HEK293 (cell line): ENCODE measurements at regions not wholly inside any gene's neighbourhood (a gene's known extent, or its start where the extent isn't known, plus 50 kb on each side); places are given as distances from the start of the nearest gene placed in this dataset.

ENCODE experiments used
- CTCF ChIA-PET: fragments of 350-600 bp; formaldehyde crosslinking; extraction: SDS; loops from one replicate; lab custom pipeline; 2021; ENCODE audit warnings: antibody characterized with exemption; lab: Yijun Ruan, JAX
- POLR2A ChIA-PET: fragments of 300-600 bp; formaldehyde crosslinking; extraction: SDS; loops from one replicate; lab custom pipeline; 2020; ENCODE audit warnings: antibody characterized with exemption, inconsistent platforms; lab: Yijun Ruan, JAX
- H3K27ac ChIP-seq: fragments of 200-500 bp; sonication (Bioruptor generic); 2 replicates; pipeline ENCODE4 v1.5.1; 2014; ENCODE audit warnings: low read depth, low read length, control low read depth, inconsistent platforms; ENCODE audit errors: extremely low read depth
- H3K36me3 ChIP-seq, 2 experiments: fragments of 200-500 bp in 1 of 2; sonication (Bioruptor generic) in 1 of 2; 1 replicate in 1 of 2; 2 replicates in 1 of 2; pipeline ENCODE4 v1.5.1; 2014 to 2017; ENCODE audit warnings: inconsistent platforms in 2 of 2, low read length in 2 of 2; ENCODE audit not compliant: control insufficient read depth in 2 of 2, insufficient read depth in 1 of 2
- H3K4me1 ChIP-seq: fragments of 200-500 bp; sonication (Bioruptor generic); 2 replicates; pipeline ENCODE4 v1.5.1; 2014; ENCODE audit warnings: mild to moderate bottlenecking, low read length, inconsistent platforms; ENCODE audit not compliant: control insufficient read depth, insufficient read depth
- H3K4me3 ChIP-seq: 2 replicates; pipeline ENCODE4 v1.5.1; 2011; ENCODE audit warnings: low read depth, mild to moderate bottlenecking, control low read depth, low read length, moderate library complexity
- H3K9me3 ChIP-seq: fragments of 200-500 bp; sonication (Bioruptor generic); 2 replicates; pipeline ENCODE4 v1.5.1; 2014; ENCODE audit warnings: low read depth, low read length, inconsistent platforms; ENCODE audit not compliant: control insufficient read depth, insufficient read depth
- GLIS2 ChIP-seq: fragments of 450-650 bp; formaldehyde crosslinking; IDR thresholded peaks from 2 replicates; pipeline ENCODE4 v1.5.1; 2016; ENCODE audit warnings: missing biosample characterization, missing genetic modification characterization
- KLF16 ChIP-seq: fragments of 450-650 bp; formaldehyde crosslinking; IDR thresholded peaks from 2 replicates; pipeline ENCODE4 v1.5.1; 2017; ENCODE audit warnings: missing biosample characterization, missing genetic modification characterization
- KLF9 ChIP-seq: fragments of 450-650 bp; formaldehyde crosslinking; IDR thresholded peaks from 2 replicates; pipeline ENCODE4 v1.5.1; 2016; ENCODE audit warnings: missing biosample characterization, missing genetic modification characterization, low read depth
- RBAK ChIP-seq: fragments of 450-650 bp; formaldehyde crosslinking; IDR thresholded peaks from 2 replicates; pipeline ENCODE4 v1.5.1; 2016; ENCODE audit warnings: missing biosample characterization, missing genetic modification characterization
- SP3 ChIP-seq: fragments of 450-650 bp; formaldehyde crosslinking; IDR thresholded peaks from 2 replicates; pipeline ENCODE4 v1.5.1; 2016; ENCODE audit warnings: missing biosample characterization, missing genetic modification characterization
- ZFP69B ChIP-seq: fragments of 450-650 bp; formaldehyde crosslinking; IDR thresholded peaks from 2 replicates; pipeline ENCODE4 v1.5.1; 2016; ENCODE audit warnings: missing biosample characterization, missing genetic modification characterization
- ZNF184 ChIP-seq: fragments of 450-650 bp; IDR thresholded peaks from 2 replicates; pipeline ENCODE4 v1.5.1; 2018; ENCODE audit warnings: missing biosample characterization, mild to moderate bottlenecking, missing genetic modification characterization
- ZNF292 ChIP-seq: fragments of 450-650 bp; formaldehyde crosslinking; IDR thresholded peaks from 2 replicates; pipeline ENCODE4 v1.5.1; 2016; ENCODE audit warnings: low read depth, missing biosample characterization, missing genetic modification characterization, borderline replicate concordance
- ZNF521 ChIP-seq: fragments of 450-650 bp; formaldehyde crosslinking; IDR thresholded peaks from 2 replicates; pipeline ENCODE4 v1.5.1; 2017; ENCODE audit warnings: missing biosample characterization, mild to moderate bottlenecking, missing genetic modification characterization
- ZNF610 ChIP-seq: fragments of 450-650 bp; formaldehyde crosslinking; IDR thresholded peaks from 2 replicates; pipeline ENCODE4 v1.5.1; 2016; ENCODE audit warnings: missing biosample characterization, missing genetic modification characterization, borderline replicate concordance
- ZNF76 ChIP-seq: fragments of 450-650 bp; formaldehyde crosslinking; IDR thresholded peaks from 2 replicates; pipeline ENCODE4; 2016; ENCODE audit warnings: low read depth, missing biosample characterization, missing genetic modification characterization, borderline replicate concordance
- TF ChIP-seq, protein P1 (sequence below): fragments of 450-650 bp; formaldehyde crosslinking; IDR thresholded peaks from 2 replicates; pipeline ENCODE4 v1.5.1; 2016; ENCODE audit warnings: missing biosample characterization, missing genetic modification characterization
- TF ChIP-seq, protein P2 (sequence below): fragments of 450-650 bp; formaldehyde crosslinking; conservative IDR thresholded peaks from 2 replicates; pipeline ENCODE4 v1.5.1; 2016; ENCODE audit warnings: low read depth, missing biosample characterization, missing genetic modification characterization
- TF ChIP-seq, protein P3 (sequence below): sonication (generic); formaldehyde crosslinking; IDR thresholded peaks from 2 replicates; pipeline ENCODE4 v1.8.1; 2022; ENCODE audit warnings: mild to moderate bottlenecking, moderate library complexity, missing genetic modification reagents

DNA sequence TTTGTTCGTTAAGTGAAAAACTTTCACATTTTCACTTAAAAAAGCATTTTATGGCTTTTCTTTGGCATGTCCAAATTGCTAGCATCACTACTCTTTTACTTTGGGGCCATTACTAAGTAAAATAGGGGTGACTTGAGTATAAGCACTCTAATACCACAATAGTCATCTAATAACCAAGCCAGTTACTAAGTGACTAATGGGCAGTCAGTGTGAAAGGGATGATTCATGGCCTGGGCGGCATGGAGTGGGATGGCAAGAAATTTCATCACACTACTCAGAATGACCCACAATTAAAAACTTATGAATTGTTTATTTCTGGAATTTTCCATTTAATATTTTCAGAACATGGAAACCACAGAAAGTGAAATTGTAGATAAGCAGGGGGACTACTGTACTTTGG is 60.9 kb downstream of the BMP15 start:
- Histone ChIP-seq H3K4me1 (no peaks in the 10 kb centered on the region), H3K36me3 (no peaks in the 10 kb centered on the region), H3K9me3 (no peaks in the 10 kb centered on the region), H3K4me3 (no peak overlapping the region), H3K27ac (no peak overlapping the region)
- ChIA-PET POLR2A (no interaction called here), CTCF (interaction anchor here (1.0 kb wide), 1 partner anchor 14 kb away, joined by 3 read pairs; no protein-coding TSS in a partner anchor)
- no peak for TF ChIP-seq ZNF292
- no peak for TF ChIP-seq KLF9 (tag by site-specific recombination)
- no peak for TF ChIP-seq KLF16
- TF ChIP-seq SP3 (tag by site-specific recombination): no peak
- TF ChIP-seq ZFP69B (tag by site-specific recombination): no peak
- TF ChIP-seq ZNF521 (tag by site-specific recombination): no peak
- TF ChIP-seq RBAK (tag by site-specific recombination): no peak
- TF ChIP-seq, protein P1, sequence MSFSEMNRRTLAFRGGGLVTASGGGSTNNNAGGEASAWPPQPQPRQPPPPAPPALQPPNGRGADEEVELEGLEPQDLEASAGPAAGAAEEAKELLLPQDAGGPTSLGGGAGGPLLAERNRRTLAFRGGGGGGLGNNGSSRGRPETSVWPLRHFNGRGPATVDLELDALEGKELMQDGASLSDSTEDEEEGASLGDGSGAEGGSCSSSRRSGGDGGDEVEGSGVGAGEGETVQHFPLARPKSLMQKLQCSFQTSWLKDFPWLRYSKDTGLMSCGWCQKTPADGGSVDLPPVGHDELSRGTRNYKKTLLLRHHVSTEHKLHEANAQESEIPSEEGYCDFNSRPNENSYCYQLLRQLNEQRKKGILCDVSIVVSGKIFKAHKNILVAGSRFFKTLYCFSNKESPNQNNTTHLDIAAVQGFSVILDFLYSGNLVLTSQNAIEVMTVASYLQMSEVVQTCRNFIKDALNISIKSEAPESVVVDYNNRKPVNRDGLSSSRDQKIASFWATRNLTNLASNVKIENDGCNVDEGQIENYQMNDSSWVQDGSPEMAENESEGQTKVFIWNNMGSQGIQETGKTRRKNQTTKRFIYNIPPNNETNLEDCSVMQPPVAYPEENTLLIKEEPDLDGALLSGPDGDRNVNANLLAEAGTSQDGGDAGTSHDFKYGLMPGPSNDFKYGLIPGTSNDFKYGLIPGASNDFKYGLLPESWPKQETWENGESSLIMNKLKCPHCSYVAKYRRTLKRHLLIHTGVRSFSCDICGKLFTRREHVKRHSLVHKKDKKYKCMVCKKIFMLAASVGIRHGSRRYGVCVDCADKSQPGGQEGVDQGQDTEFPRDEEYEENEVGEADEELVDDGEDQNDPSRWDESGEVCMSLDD: no peak
- TF ChIP-seq, protein P2, sequence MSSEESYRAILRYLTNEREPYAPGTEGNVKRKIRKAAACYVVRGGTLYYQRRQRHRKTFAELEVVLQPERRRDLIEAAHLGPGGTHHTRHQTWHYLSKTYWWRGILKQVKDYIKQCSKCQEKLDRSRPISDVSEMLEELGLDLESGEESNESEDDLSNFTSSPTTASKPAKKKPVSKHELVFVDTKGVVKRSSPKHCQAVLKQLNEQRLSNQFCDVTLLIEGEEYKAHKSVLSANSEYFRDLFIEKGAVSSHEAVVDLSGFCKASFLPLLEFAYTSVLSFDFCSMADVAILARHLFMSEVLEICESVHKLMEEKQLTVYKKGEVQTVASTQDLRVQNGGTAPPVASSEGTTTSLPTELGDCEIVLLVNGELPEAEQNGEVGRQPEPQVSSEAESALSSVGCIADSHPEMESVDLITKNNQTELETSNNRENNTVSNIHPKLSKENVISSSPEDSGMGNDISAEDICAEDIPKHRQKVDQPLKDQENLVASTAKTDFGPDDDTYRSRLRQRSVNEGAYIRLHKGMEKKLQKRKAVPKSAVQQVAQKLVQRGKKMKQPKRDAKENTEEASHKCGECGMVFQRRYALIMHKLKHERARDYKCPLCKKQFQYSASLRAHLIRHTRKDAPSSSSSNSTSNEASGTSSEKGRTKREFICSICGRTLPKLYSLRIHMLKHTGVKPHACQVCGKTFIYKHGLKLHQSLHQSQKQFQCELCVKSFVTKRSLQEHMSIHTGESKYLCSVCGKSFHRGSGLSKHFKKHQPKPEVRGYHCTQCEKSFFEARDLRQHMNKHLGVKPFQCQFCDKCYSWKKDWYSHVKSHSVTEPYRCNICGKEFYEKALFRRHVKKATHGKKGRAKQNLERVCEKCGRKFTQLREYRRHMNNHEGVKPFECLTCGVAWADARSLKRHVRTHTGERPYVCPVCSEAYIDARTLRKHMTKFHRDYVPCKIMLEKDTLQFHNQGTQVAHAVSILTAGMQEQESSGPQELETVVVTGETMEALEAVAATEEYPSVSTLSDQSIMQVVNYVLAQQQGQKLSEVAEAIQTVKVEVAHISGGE (tag by site-specific recombination): no peak
- TF ChIP-seq ZNF610 (tag by site-specific recombination): no peak

DNA sequence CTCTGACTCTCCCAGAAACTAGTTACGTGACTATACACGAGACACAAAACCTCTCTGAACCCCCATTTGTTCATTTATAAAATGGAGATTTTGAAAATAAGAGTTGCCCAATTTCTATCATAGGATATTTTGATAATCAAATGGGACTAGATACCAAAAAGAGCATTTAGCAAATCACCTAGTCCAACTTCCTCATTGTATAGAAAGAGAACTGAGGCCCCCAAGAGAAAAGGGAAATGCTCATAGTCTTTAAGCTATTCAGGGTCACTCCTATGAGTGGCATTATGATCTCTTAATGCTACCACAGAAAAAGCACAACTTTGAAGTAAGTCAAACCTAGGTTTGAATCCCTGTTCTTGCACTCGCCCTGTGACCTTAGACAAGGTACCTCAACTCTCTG is 62.7 kb downstream of the BMP15 start:
- ChIA-PET POLR2A (no interaction called here), CTCF (no interaction called here)

DNA sequence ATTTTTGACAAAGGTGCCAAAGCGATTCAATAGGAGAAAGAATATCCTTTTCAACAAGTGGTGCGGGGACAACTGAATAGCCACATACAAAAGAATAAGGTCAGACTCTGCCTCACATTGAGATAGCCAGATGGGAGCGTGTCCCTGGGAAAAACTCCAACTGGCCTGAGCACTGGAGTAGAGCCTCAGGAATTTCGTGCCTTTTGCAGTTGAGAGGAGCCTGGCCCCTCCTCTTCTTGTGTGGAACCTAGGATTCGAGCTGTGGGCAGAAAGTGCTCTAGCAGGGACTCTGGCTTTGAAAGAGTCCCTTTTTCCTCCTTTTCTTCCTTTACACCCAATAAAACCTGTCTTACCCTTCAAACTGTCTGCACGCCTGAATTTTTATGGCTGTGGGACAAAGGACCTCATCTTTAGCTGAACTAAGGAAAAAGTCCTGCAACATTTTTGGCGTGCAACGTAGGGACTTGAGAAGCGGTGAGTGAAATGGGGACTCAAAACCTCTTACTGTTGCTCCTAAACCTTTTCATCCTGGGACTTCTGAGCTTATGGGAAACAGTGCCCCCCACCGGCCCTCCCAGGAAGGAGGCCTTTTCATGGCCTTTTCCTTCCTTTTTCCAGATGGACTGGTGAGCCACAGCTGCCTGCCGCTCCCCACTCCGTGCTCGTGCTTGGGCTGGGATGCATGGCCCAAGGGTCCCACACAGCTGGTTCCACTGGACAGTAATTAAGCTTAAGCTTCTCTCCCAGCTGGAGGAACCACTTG is 68.6 kb downstream of the BMP15 start:
- TF ChIP-seq GLIS2 (tag by site-specific recombination) (no peak), ZNF184 (tag by site-specific recombination) (no peak), ZNF76 (tag by site-specific recombination) (no peak)
- TF ChIP-seq, protein P3, sequence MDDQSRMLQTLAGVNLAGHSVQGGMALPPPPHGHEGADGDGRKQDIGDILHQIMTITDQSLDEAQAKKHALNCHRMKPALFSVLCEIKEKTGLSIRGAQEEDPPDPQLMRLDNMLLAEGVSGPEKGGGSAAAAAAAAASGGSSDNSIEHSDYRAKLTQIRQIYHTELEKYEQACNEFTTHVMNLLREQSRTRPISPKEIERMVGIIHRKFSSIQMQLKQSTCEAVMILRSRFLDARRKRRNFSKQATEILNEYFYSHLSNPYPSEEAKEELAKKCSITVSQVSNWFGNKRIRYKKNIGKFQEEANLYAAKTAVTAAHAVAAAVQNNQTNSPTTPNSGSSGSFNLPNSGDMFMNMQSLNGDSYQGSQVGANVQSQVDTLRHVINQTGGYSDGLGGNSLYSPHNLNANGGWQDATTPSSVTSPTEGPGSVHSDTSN (CRISPR knock-in tag): no peak
- Histone ChIP-seq H3K4me3 (no peak overlapping the region), H3K27ac (no peak overlapping the region), H3K4me1 (no peaks in the 10 kb centered on the region), H3K36me3 (no peaks in the 10 kb centered on the region), H3K9me3 (no peaks in the 10 kb centered on the region)
- ChIA-PET CTCF (interaction anchor here (0.6 to 1.8 kb wide), 4 partner anchors 10 to 386 kb away, joined by 3 to 16 read pairs (median 4); no protein-coding TSS in a partner anchor), POLR2A (no interaction called here)

More for the DNA sequence above, 62.7 kb downstream of the BMP15 start:
- H3K9me3 ChIP-seq: no peaks in the 10 kb centered on the region
- no peak overlapping the region for H3K4me3 ChIP-seq
- H3K36me3 ChIP-seq: no peaks in the 10 kb centered on the region
- H3K27ac ChIP-seq: no peak overlapping the region
- H3K4me1 ChIP-seq: no peaks in the 10 kb centered on the region
- TF ChIP-seq ZNF76 (tag by site-specific recombination): no peak
- TF ChIP-seq, all 188 proteins: peak for 0
